Posterior cingulate gyrus (tissue), 11 donors: ENCODE measurements at regions not wholly inside any gene's neighbourhood (a gene's known extent, or its start where the extent isn't known, plus 50 kb on each side); places are given as distances from the start of the nearest gene placed in this dataset.
"Not testable (repeated sequence)": the region's sequence is repeated elsewhere in the genome, so short reads cannot be mapped to it uniquely, and the experiment has no call there.

ENCODE experiments used
- DNase-seq, 10 donors: peaks; one replicate each; pipeline versions ENCODE4 v3.0.0 to v3.0.0-alpha.2; 2020 to 2021; ENCODE audit warnings: mixed read lengths in 3 of 10
- intact Hi-C: fragments of 100-400 bp; cut with DNase I; formaldehyde crosslinking; loops from one replicate; pipeline ENCODE4 v1.15.1; 2023

DNA sequence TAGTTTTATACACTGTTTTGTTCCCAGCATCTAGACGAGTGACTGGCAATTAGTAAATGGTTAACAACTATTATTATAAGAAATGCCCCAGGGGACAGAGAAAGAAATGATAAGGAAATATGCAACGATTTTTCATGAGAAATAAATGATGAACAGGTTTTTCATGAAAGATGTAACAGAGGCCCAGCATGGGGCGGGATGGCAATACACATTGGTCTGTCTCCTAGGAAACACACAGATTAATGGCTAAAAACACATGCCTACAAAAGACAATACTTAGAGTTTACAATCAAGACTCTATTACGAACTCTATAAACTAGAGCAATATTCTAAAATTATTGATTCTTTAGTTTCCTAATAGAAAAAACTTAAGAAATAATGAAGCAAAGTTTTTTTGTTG lies 441.5 kb upstream of the CDH9 start:
- no peak for DNase-seq
- intact Hi-C loops = no loop called here

DNA sequence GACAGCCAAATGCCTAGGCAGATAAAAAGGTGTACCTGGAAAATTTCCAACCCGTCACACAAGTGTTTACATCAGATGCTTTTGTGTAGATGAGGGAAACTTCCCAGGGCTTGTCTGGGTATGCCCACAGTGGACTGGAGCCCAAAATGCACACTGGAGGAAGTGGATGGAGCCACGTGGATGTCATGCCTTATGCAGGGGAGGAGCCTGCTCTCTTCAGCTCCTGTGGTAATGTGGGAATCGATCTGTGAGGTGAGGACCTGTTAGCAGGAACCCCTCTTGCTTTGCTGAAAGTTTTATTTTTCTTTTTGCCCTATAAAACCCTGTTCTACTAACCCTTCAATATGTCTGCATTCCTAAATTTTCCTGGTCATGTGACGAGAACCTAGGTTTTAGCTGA lies 439.2 kb upstream of the CDH9 start:
- intact Hi-C loops = no loop called here
- DNase-seq = no peak

DNA sequence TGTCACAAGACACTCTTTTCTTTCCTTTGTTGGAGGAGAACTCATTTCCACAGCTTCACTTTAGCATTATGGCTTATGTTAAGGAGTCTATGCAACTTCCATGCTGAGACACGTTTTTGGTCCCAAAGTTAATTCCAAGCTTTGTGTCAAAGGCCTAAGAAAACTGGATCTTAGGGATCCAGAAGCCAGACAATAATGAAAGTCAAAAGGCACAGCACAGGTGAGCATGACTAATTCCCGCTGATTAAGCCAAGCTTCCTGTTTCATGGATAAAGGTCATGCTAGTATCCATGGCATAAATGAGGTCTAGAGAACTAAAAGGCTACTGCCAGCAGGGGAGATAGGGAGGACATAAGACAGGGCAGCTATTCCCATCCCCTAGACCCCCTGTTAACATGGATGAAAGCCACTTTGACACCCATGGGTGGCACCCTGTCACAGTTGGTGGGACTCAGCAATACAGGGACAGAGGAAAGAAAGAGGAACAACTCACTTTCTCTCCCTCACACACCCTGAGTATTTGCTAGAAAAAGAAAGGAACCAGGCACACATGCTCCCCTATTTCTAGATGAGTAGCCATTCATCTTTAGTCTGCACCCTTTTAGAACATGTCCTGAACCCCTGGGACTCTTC lies 438.1 kb upstream of the CDH9 start:
- intact Hi-C loops = no loop called here
- no peak for DNase-seq

DNA sequence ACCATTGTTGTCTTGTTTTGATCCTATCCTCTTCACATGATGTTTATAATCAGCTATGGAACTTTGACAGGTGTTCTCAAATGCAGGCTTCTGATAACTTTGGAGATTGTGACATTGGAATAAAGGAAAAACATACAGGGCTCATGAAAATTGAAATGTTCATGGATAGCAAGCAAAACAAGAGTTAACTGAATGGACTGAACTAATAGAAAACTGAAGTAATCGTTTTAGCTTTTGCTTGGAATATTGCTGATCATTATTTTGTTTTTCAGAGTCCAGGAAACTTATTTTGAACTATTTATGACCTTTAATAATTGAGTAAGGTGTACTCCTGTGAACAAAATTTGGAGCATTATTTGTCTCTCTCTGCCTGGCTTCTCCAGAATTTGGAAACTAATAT lies 436.7 kb upstream of the CDH9 start:
- DNase-seq = no peak

GRCh38 chr5:27474395-27474794 lies 436.0 kb upstream of the CDH9 start:
- intact Hi-C loops = no loop called here
- DNase-seq = no peak

More for the DNA sequence above, 436.7 kb upstream of the CDH9 start:
- intact Hi-C loops = no loop called here

- intact Hi-C loops = no loop called here
- DNase-seq = no peak
Measured at GRCh38 chr5:27474047-27474309, 435.6 kb upstream of the CDH9 start.

DNA sequence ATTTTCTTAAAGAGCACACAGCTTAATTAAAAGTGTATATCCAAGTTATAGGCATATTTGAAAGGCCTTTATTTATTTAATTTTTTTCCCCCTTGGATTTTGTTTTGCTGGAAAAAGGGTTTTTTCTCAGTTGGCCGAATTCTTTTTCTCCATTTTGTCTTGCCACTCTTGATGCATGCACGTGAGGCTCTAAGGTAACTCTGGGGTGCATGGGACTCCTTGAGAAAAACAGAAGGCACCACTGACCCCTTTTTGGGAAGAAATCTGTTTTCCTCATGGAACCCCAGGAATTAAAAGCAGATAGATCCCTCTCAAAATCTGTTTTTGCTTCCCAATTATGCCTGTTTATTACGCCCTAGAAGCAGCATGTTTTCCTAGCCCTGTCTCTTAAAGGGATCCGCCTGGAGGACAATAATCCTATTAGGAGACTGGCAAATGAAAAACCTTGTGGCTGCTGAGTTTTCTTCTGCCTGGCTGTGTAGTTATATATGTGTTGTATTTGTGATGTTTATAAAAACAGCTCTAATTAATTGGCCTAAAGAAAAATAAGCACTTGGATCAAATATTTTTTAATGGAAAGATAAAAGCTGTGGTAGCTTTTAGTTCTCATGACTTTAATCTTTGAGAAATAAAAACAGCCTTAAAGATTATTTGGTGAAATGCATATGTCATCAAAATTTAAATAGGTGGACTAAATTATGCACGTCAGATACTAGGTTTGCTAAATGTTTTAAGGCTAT lies 435.1 kb upstream of the CDH9 start:
- intact Hi-C loops = no loop called here

GRCh38 chr5:27472871-27473270 lies 434.5 kb upstream of the CDH9 start:
- no peak for DNase-seq
- intact Hi-C loops = no loop called here

More for the DNA sequence above, 435.1 kb upstream of the CDH9 start:
- DNase-seq = no peak

GRCh38 chr5:27472000-27472763 lies 433.8 kb upstream of the CDH9 start:
- peak in 1 of 10 donors; percentile 14 for DNase-seq
- intact Hi-C loops = no loop called here

DNA sequence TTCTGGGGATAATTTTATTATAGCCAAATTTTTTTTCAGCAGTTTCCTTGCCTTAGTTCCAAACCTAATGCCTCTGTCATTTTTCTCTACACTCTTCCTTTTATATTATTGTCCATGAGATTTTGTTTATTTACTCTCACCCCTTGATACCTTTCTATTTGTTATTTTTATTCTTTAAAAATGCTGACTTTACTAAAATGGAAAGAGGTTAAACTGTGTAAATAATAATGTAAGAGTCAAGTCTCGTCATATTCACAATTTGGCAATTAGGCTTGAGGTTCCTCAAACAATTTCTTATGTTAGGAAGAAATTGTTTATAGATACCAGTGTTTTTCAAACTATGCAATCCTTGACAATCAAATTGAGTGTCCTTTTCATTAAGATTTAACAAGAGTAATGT lies 428.6 kb upstream of the CDH9 start:
- no peak for DNase-seq
- intact Hi-C loops = no loop called here

- DNase-seq = peak in 1 of 10 donors; percentile 27
- intact Hi-C loops = no loop called here
Measured at GRCh38 chr5:27465140-27465539, 426.8 kb upstream of the CDH9 start.

DNA sequence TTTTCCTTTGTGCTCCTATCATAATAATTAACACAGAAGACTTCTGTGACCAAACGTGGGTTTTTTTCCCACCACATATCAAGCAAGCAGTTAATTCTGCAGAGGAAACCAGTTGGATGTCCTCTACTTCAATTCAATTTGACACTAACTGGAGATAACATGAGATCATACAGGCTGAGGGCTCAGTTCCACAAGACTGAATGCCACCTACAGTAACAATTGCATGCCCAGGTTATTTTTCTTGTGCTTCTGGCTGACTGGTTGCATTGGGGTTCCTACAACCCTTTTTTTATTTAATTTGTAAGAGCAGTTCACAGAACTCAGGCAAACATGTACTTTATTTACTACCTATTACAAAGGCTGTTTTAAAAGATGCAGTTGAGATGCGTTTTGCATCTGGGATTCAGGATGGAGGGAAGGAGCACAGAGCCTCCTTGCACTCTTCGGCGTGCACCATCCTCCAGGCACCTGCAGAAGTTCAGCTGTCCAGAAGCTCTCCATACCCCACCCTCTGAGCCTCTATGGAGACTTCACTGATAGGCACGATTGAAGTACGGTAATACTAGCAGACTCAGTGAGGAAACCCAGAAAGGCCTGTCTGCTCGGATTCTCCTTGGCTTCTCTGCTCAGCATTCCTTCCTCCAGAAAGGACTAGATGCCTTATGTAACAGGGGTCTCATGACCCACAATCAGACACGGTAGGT lies 425.2 kb upstream of the CDH9 start:
- DNase-seq = peak in 1 of 10 donors; percentile 31
- intact Hi-C loops = no loop called here

- intact Hi-C loops = no loop called here
- no peak for DNase-seq
Measured at GRCh38 chr5:27462936-27463335, 424.6 kb upstream of the CDH9 start.

GRCh38 chr5:27458287-27458686 lies 419.9 kb upstream of the CDH9 start:
- DNase-seq = no peak
- intact Hi-C loops = no loop called here

GRCh38 chr5:27451377-27451776 lies 413.0 kb upstream of the CDH9 start:
- DNase-seq = no peak
- intact Hi-C loops = no loop called here

GRCh38 chr5:27450607-27451006 lies 412.2 kb upstream of the CDH9 start:
- no peak for DNase-seq
- intact Hi-C loops = no loop called here

GRCh38 chr5:27439383-27439782 lies 401.0 kb upstream of the CDH9 start:
- intact Hi-C loops = not testable (repeated sequence)
- DNase-seq = peak in 3 of 10 donors; percentile 38 to 74 (median 43)

- intact Hi-C loops = no loop called here
- DNase-seq = no peak
Measured at GRCh38 chr5:27437594-27438200, 399.3 kb upstream of the CDH9 start.

DNA sequence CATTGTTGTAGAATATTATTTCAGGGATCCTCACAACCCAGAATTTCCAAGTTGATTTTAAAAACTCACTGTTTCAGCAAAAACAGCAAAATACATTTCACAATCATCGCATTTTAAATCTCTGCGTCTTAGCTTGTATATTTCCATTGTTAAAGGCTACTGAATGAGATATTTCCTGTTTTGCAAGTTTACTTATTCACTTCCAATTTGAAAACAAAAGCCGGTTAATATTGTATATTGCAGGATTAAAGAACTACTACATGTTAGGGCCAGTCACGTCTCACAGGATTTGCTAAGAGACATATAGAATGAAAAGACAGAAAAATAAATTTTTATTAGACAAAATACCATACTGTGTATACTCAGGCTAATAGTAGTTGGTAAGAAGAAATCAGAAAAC lies 395.9 kb upstream of the CDH9 start:
- intact Hi-C loops = no loop called here
- no peak for DNase-seq

DNA sequence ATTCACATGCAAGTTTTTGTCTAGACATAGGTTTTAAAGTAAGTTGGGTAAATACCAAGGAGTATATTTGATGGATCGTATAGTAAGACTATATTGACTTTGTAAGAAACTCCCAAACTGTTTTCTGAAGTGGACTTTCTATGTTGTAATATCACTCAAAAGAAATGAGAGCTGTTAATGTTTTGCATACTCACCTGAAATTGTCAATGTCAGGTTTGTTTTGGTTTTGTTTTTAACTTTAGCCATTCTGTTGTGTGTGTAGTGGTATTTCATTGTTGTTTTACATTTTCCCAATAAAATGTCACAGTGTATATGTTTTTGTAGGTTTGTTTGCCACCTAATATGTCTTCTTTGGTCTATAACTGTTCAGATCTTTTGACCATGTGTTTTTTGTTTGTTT lies 375.7 kb upstream of the CDH9 start:
- DNase-seq = no peak
- intact Hi-C loops = no loop called here

- intact Hi-C loops = no loop called here
- DNase-seq = no peak
Measured at GRCh38 chr5:27412384-27412783, 374.0 kb upstream of the CDH9 start.
